Lower leg skin (tissue), 3 donors: ENCODE measurements at regions not wholly inside any gene's neighbourhood (a gene's known extent, or its start where the extent isn't known, plus 50 kb on each side); places are given as distances from the start of the nearest gene placed in this dataset.

Experiments used
- POLR2A ChIP-seq, 2 donors: fragments of 450-650 bp; IDR thresholded peaks; one replicate each; pipeline ENCODE4 v1.6.1; 2016 to 2017; ENCODE audit warnings: antibody characterized with exemption in 2 of 2, mild to moderate bottlenecking in 1 of 2, moderate library complexity in 1 of 2
- TF ChIP-seq, protein P1 (sequence below), 3 donors: fragments of 450-650 bp; IDR thresholded peaks; one replicate each; pipeline ENCODE4 v1.5.1; 2016; ENCODE audit warnings: antibody characterized with exemption in 3 of 3, mild to moderate bottlenecking in 3 of 3, moderate library complexity in 2 of 3

DNA sequence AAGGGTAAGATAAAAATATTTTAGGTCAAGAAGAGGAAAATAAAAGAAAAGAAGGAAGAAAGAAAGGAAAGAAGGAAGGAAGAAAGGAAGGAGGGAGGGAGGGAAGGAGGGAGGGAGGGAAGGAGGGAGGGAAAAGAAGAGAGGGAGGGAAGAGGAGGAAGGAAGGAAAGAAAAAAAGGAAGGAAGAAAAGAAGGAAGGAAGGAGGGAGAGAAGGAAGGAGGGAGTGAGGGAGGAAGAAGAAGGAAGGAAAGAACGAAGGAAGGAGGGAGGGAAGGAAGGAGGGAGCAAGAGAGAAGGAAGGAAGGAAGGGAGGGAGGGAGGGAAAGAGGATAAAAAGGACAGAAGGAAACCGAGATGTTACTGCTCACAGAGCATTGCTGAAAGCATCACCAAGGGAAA is 209.5 kb upstream of the PITRM1 start:
- no peak for TF ChIP-seq POLR2A (IDR thresholded peaks at IDR 0.05)
- TF ChIP-seq, protein P1, sequence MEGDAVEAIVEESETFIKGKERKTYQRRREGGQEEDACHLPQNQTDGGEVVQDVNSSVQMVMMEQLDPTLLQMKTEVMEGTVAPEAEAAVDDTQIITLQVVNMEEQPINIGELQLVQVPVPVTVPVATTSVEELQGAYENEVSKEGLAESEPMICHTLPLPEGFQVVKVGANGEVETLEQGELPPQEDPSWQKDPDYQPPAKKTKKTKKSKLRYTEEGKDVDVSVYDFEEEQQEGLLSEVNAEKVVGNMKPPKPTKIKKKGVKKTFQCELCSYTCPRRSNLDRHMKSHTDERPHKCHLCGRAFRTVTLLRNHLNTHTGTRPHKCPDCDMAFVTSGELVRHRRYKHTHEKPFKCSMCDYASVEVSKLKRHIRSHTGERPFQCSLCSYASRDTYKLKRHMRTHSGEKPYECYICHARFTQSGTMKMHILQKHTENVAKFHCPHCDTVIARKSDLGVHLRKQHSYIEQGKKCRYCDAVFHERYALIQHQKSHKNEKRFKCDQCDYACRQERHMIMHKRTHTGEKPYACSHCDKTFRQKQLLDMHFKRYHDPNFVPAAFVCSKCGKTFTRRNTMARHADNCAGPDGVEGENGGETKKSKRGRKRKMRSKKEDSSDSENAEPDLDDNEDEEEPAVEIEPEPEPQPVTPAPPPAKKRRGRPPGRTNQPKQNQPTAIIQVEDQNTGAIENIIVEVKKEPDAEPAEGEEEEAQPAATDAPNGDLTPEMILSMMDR (IDR thresholded peaks at IDR 0.05) = no peak
